ENCODE measurements at regions not wholly inside any gene's neighbourhood (a gene's known extent, or its start where the extent isn't known, plus 50 kb on each side); places are given as distances from the start of the nearest gene placed in this dataset.

- TF ChIP-seq POLR2A (IDR thresholded peaks at IDR 0.05) (no peak), POLR2AphosphoS5 (IDR thresholded peaks at IDR 0.05) (no peak), EP300 (IDR thresholded peaks at IDR 0.05) (no peak)
- TF ChIP-seq, protein P1, sequence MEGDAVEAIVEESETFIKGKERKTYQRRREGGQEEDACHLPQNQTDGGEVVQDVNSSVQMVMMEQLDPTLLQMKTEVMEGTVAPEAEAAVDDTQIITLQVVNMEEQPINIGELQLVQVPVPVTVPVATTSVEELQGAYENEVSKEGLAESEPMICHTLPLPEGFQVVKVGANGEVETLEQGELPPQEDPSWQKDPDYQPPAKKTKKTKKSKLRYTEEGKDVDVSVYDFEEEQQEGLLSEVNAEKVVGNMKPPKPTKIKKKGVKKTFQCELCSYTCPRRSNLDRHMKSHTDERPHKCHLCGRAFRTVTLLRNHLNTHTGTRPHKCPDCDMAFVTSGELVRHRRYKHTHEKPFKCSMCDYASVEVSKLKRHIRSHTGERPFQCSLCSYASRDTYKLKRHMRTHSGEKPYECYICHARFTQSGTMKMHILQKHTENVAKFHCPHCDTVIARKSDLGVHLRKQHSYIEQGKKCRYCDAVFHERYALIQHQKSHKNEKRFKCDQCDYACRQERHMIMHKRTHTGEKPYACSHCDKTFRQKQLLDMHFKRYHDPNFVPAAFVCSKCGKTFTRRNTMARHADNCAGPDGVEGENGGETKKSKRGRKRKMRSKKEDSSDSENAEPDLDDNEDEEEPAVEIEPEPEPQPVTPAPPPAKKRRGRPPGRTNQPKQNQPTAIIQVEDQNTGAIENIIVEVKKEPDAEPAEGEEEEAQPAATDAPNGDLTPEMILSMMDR (IDR thresholded peaks at IDR 0.05): no peak
Measured at GRCh38 chr1:832136-832535, 91.6 kb upstream of the SAMD11 start.

Measured in upper lobe of left lung (tissue), 4 donors.